Tibial nerve (tissue), 4 donors: ENCODE measurements at regions not wholly inside any gene's neighbourhood (a gene's known extent, or its start where the extent isn't known, plus 50 kb on each side); places are given as distances from the start of the nearest gene placed in this dataset.

Source experiments
- DNase-seq, 2 donors: peaks; one replicate each; pipeline ENCODE4 v3.0.0-alpha.2; 2019; ENCODE audit warnings: low spot score in 2 of 2
- H3K27ac ChIP-seq, 4 donors: fragments of 200-600 bp; sonication (generic) in 3 of 4; one replicate each; pipeline ENCODE4 v1.5.1; 2017 to 2019; ENCODE audit warnings: mild to moderate bottlenecking in 1 of 4
- H3K27me3 ChIP-seq, 2 donors: fragments of 200-600 bp; sonication (generic) in 1 of 2; one replicate each; pipeline versions ENCODE4 v1.5.1 to v1.6.0; 2017 to 2019
- H3K36me3 ChIP-seq, 3 donors: fragments of 200-600 bp; sonication (generic); one replicate each; pipeline ENCODE4 v1.5.1; 2018 to 2019
- H3K4me1 ChIP-seq, 4 donors: fragments of 200-600 bp; sonication (generic) in 3 of 4; one replicate each; pipeline ENCODE4 v1.5.1; 2017 to 2019
- H3K4me3 ChIP-seq, 4 donors: fragments of 200-600 bp; sonication (generic) in 3 of 4; one replicate each; pipeline ENCODE4 v1.5.1; 2017 to 2019; ENCODE audit warnings: mild to moderate bottlenecking in 1 of 4, moderate library complexity in 1 of 4
- H3K9me3 ChIP-seq, 4 donors: fragments of 200-600 bp; sonication (generic) in 3 of 4; one replicate each; pipeline ENCODE4 v1.5.1; 2017 to 2019
- CTCF ChIP-seq, 5 experiments: fragments of 200-600 bp in 3 of 5; fragments of 450-650 bp in 2 of 5; sonication (generic) in 3 of 5; IDR thresholded peaks; one replicate each; pipeline ENCODE4 v1.5.1; 2016 to 2019; ENCODE audit warnings: antibody characterized with exemption in 5 of 5, mild to moderate bottlenecking in 3 of 5, moderate library complexity in 2 of 5
- EP300 ChIP-seq, 2 donors: sonication (generic); formaldehyde crosslinking; IDR thresholded peaks; one replicate each; pipeline ENCODE4 v1.6.1; 2017; ENCODE audit warnings: antibody characterized with exemption in 2 of 2, mild to moderate bottlenecking in 1 of 2
- POLR2A ChIP-seq, 2 donors: fragments of 450-650 bp; IDR thresholded peaks; one replicate each; pipeline ENCODE4 v1.6.1; 2017; ENCODE audit warnings: antibody characterized with exemption in 2 of 2, mild to moderate bottlenecking in 2 of 2, moderate library complexity in 2 of 2
- WGBS, 2 donors: methylation state at CpG; one replicate each; pipeline ENCODE4 v1.1.5; 2018; 5-methylcytosine and 5-hydroxymethylcytosine counted together

- peaks cover 0 to 7% (median 0%) of the 10 kb centered on the region in 4 donors for H3K9me3 ChIP-seq
- 89 to 93% methylated on average over 3 of the region's 3 CpGs for WGBS, 2 donors
- no peaks in the 10 kb centered on the region for H3K27me3 ChIP-seq
- no peak for DNase-seq
- TF ChIP-seq POLR2A (IDR thresholded peaks at IDR 0.05) (no peak), EP300 (IDR thresholded peaks at IDR 0.05) (no peak), CTCF (IDR thresholded peaks at IDR 0.05) (no peak)
- H3K4me3 ChIP-seq: no peak overlapping the region
- H3K4me1 ChIP-seq: no peaks in the 10 kb centered on the region
- no peak overlapping the region for H3K27ac ChIP-seq
- no peaks in the 10 kb centered on the region for H3K36me3 ChIP-seq
Observed at GRCh38 chr4:105015750-105016149, 130.9 kb upstream of the TET2 start.

GRCh38 chr4:105022811-105023667 lies 123.6 kb upstream of the TET2 start:
- no peak for DNase-seq
- 70 to 88% methylated on average over 6 of the region's 6 CpGs for WGBS, 2 donors
- Histone ChIP-seq H3K36me3 (no peaks in the 10 kb centered on the region), H3K4me1 (no peaks in the 10 kb centered on the region), H3K9me3 (peaks cover 0 to 37% (median 0%) of the 10 kb centered on the region in 4 donors), H3K27ac (no peak overlapping the region), H3K27me3 (no peaks in the 10 kb centered on the region), H3K4me3 (no peak overlapping the region)
- TF ChIP-seq POLR2A (IDR thresholded peaks at IDR 0.05): no peak
- TF ChIP-seq CTCF (IDR thresholded peaks at IDR 0.05): no peak
- no peak for TF ChIP-seq EP300 (IDR thresholded peaks at IDR 0.05)

- H3K36me3 ChIP-seq: no peaks in the 10 kb centered on the region
- no peak overlapping the region for H3K4me3 ChIP-seq
- no peaks in the 10 kb centered on the region for H3K27me3 ChIP-seq
- DNase-seq: no peak
- no peak overlapping the region for H3K27ac ChIP-seq
- H3K4me1 ChIP-seq: no peaks in the 10 kb centered on the region
- TF ChIP-seq CTCF (IDR thresholded peaks at IDR 0.05) (no peak), POLR2A (IDR thresholded peaks at IDR 0.05) (no peak)
- H3K9me3 ChIP-seq: peaks cover 0 to 38% (median 0%) of the 10 kb centered on the region in 4 donors
Observed at GRCh38 chr4:105023668-105024055, 123.0 kb upstream of the TET2 start.

- Histone ChIP-seq H3K4me1 (no peaks in the 10 kb centered on the region), H3K9me3 (peaks cover 0 to 33% (median 0%) of the 10 kb centered on the region in 4 donors), H3K27me3 (no peaks in the 10 kb centered on the region), H3K36me3 (no peaks in the 10 kb centered on the region), H3K27ac (no peak overlapping the region), H3K4me3 (no peak overlapping the region)
- TF ChIP-seq CTCF (IDR thresholded peaks at IDR 0.05) (no peak), POLR2A (IDR thresholded peaks at IDR 0.05) (no peak), EP300 (IDR thresholded peaks at IDR 0.05) (no peak)
- WGBS, 2 donors: 89 to 95% methylated on average over 2 of the region's 2 CpGs
- no peak for DNase-seq
Observed at GRCh38 chr4:105025263-105026017, 121.2 kb upstream of the TET2 start.

GRCh38 chr4:105036991-105037390 lies 109.7 kb upstream of the TET2 start:
- no peak overlapping the region for H3K4me3 ChIP-seq
- peaks cover 0 to 19% (median 0%) of the 10 kb centered on the region in 4 donors for H3K9me3 ChIP-seq
- TF ChIP-seq EP300 (IDR thresholded peaks at IDR 0.05): no peak
- TF ChIP-seq POLR2A (IDR thresholded peaks at IDR 0.05): no peak
- TF ChIP-seq CTCF (IDR thresholded peaks at IDR 0.05): no peak
- H3K27me3 ChIP-seq: no peaks in the 10 kb centered on the region
- DNase-seq: no peak
- H3K27ac ChIP-seq: no peak overlapping the region
- WGBS, 2 donors: 91 to 100% methylated on average over 1 of the region's 1 CpG
- H3K36me3 ChIP-seq: no peaks in the 10 kb centered on the region
- H3K4me1 ChIP-seq: no peaks in the 10 kb centered on the region
